GM23248 (cell line): ENCODE measurements at regions not wholly inside any gene's neighbourhood (a gene's known extent, or its start where the extent isn't known, plus 50 kb on each side); places are given as distances from the start of the nearest gene placed in this dataset.

Experiments
- EZH2 ChIP-seq: fragments of 200-600 bp; sonication (generic); IDR thresholded peaks from 2 replicates; pipeline ENCODE4 v1.6.1; 2018; ENCODE audit warnings: antibody characterized with exemption, mild to moderate bottlenecking; ENCODE audit not compliant: insufficient read depth, poor library complexity, severe bottlenecking
- EZH2phosphoT487 ChIP-seq: fragments of 200-600 bp; sonication (generic); IDR thresholded peaks from 2 replicates; pipeline ENCODE4 v1.6.1; 2018; ENCODE audit warnings: antibody characterized with exemption, moderate library complexity, mild to moderate bottlenecking, low read depth; ENCODE audit not compliant: insufficient read depth

DNA sequence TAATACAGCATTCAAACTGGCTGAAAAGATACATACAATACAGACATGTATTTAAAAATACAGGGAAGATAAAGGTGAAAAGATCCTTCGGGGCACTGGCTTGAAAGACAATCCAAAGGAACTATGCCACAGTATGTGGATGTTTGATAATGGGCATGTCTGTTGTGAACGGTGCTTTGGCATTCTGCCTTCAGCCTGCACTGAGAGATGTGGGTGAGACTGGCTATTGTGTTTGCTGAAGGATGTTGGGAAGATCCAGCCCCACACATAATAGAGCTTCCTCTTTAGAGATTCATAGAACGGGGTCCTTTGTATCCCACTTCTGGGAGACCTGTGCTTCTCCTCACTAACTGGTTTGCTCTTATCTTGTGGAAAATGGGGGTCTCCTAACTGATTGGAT is 65.1 kb upstream of the CXCR4 start:
- TF ChIP-seq EZH2 (no peak), EZH2phosphoT487 (no peak)
